ENCODE measurements at regions not wholly inside any gene's neighbourhood (a gene's known extent, or its start where the extent isn't known, plus 50 kb on each side); places are given as distances from the start of the nearest gene placed in this dataset.

DNA sequence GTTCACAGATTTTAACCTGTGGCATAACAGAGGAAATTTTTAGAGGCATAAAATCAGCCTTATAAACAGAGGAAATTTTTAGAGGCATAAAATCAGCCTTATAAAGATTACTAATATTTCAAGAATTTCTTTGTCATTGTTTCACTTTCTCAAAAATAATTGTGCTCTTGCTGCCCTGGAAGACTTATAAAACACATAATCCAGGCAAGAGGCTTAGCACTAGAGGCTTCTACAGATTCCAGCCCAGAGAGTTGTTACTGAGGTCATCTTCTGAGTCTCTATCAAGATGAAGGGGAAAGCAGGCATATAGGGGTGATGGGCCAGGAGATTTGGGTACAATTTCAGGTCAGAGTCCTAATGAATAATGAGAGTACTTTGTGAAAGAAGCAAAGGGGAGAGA lies 85.7 kb downstream of the RFPL4B start:
- Histone ChIP-seq H3K9me3 (ENCODE audit: severe bottlenecking) (no peaks in the 10 kb centered on the region), H3K4me3 (ENCODE audit: low read depth, low read length) (no peak overlapping the region), H3K27ac (no peak overlapping the region), H3K27me3 (ENCODE audit: insufficient read depth, low read depth, severe bottlenecking) (no peaks in the 10 kb centered on the region), H3K36me3 (no peaks in the 10 kb centered on the region)
- TF ChIP-seq, protein P1, sequence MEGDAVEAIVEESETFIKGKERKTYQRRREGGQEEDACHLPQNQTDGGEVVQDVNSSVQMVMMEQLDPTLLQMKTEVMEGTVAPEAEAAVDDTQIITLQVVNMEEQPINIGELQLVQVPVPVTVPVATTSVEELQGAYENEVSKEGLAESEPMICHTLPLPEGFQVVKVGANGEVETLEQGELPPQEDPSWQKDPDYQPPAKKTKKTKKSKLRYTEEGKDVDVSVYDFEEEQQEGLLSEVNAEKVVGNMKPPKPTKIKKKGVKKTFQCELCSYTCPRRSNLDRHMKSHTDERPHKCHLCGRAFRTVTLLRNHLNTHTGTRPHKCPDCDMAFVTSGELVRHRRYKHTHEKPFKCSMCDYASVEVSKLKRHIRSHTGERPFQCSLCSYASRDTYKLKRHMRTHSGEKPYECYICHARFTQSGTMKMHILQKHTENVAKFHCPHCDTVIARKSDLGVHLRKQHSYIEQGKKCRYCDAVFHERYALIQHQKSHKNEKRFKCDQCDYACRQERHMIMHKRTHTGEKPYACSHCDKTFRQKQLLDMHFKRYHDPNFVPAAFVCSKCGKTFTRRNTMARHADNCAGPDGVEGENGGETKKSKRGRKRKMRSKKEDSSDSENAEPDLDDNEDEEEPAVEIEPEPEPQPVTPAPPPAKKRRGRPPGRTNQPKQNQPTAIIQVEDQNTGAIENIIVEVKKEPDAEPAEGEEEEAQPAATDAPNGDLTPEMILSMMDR (IDR thresholded peaks at IDR 0.05; ENCODE audit: low read depth, low read length) = no peak
- no peak for DNase-seq

DNA sequence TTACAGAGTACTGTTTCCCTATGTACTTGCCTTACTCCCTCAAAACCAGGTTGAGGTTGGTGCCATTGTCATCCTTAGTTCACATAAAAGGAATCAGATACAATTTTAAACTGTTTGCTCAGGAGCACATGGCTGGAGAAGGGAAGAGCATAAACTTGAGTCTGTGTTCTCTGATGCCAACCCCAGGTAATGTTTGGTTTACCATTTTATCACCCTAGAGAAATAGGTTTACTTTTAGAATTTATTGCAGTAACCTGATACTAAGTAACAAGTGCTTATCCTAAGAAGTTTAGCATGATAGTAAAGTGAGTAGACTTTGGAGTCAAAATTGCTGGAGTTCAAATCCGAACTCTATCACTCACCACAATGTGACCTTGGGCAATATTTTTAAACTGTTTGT lies 86.3 kb downstream of the RFPL4B start:
- Histone ChIP-seq H3K27me3 (ENCODE audit: insufficient read depth, low read depth, severe bottlenecking) (no peaks in the 10 kb centered on the region), H3K4me3 (ENCODE audit: low read depth, low read length) (no peak overlapping the region), H3K27ac (no peak overlapping the region), H3K36me3 (no peaks in the 10 kb centered on the region), H3K9me3 (ENCODE audit: severe bottlenecking) (no peaks in the 10 kb centered on the region)
- TF ChIP-seq, protein P1 (IDR thresholded peaks at IDR 0.05; ENCODE audit: low read depth, low read length) = no peak
- no peak for DNase-seq

GRCh38 chr6:112434896-112435435 lies 87.8 kb downstream of the RFPL4B start:
- DNase-seq = no peak
- no peaks in the 10 kb centered on the region for H3K9me3 ChIP-seq (ENCODE audit: severe bottlenecking)

GRCh38 chr6:112437058-112437457 lies 89.9 kb downstream of the RFPL4B start:
- no peaks in the 10 kb centered on the region for H3K27me3 ChIP-seq (ENCODE audit: insufficient read depth, low read depth, severe bottlenecking)
- H3K4me3 ChIP-seq (ENCODE audit: low read depth, low read length) = no peak overlapping the region
- no peaks in the 10 kb centered on the region for H3K9me3 ChIP-seq (ENCODE audit: severe bottlenecking)
- no peaks in the 10 kb centered on the region for H3K36me3 ChIP-seq
- TF ChIP-seq, protein P1 (IDR thresholded peaks at IDR 0.05; ENCODE audit: low read depth, low read length) = no peak
- DNase-seq = no peak
- H3K27ac ChIP-seq = no peak overlapping the region

More at GRCh38 chr6:112434896-112435435, 87.8 kb downstream of the RFPL4B start:
- no peak overlapping the region for H3K4me3 ChIP-seq (ENCODE audit: low read depth, low read length)
- H3K27ac ChIP-seq = no peak overlapping the region
- no peaks in the 10 kb centered on the region for H3K27me3 ChIP-seq (ENCODE audit: insufficient read depth, low read depth, severe bottlenecking)
- TF ChIP-seq, protein P1 (IDR thresholded peaks at IDR 0.05; ENCODE audit: low read depth, low read length) = no peak
- no peaks in the 10 kb centered on the region for H3K36me3 ChIP-seq

DNA sequence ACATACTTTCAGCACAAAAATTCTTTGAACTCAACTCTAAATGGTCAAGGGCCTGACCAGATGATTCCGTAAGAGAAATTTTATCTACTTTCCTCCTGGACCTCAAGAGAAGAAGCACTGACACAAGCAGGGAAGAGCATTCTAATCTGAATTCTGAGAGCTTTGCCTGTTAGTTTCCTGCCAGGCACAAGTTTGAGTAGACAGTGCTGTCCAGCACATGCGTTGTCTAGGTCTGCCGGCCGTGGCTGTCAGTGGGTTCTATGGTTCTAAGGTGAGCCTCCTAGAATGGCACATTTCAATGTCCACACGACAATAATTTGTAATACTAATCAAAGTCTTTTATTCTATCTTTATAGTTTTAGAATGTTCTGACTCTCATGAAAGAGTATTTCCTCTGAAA lies 91.9 kb downstream of the RFPL4B start:
- no peak overlapping the region for H3K27ac ChIP-seq
- no peaks in the 10 kb centered on the region for H3K27me3 ChIP-seq (ENCODE audit: insufficient read depth, low read depth, severe bottlenecking)
- H3K9me3 ChIP-seq (ENCODE audit: severe bottlenecking) = no peaks in the 10 kb centered on the region
- no peak overlapping the region for H3K4me3 ChIP-seq (ENCODE audit: low read depth, low read length)
- TF ChIP-seq, protein P1 (IDR thresholded peaks at IDR 0.05; ENCODE audit: low read depth, low read length) = no peak
- no peaks in the 10 kb centered on the region for H3K36me3 ChIP-seq
- no peak for DNase-seq

DNA sequence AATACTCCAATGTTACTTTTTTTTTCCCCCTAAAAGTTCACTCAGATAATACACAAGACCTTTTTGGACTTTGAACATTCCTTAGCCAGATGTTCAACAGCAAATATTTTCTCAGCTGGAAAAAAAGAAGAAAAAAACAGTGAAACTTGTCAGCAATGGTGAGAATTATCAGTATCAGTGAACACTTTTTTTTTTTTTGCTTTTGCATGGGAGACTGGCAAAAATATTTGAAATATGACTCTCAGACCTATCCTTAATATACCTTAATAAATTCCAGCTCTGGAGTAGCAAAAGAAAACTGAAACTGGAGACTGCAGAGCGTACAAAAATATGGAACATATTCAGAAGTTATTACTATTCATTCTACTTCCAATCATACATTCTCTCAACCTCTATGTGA lies 92.3 kb downstream of the RFPL4B start:
- TF ChIP-seq, protein P1 (IDR thresholded peaks at IDR 0.05; ENCODE audit: low read depth, low read length) = no peak
- no peaks in the 10 kb centered on the region for H3K36me3 ChIP-seq
- H3K4me3 ChIP-seq (ENCODE audit: low read depth, low read length) = no peak overlapping the region
- no peak overlapping the region for H3K27ac ChIP-seq
- H3K27me3 ChIP-seq (ENCODE audit: insufficient read depth, low read depth, severe bottlenecking) = no peaks in the 10 kb centered on the region
- no peaks in the 10 kb centered on the region for H3K9me3 ChIP-seq (ENCODE audit: severe bottlenecking)
- no peak for DNase-seq

Measured in WERI-Rb-1 (cell line).